ENCODE measurements at regions not wholly inside any gene's neighbourhood (a gene's known extent, or its start where the extent isn't known, plus 50 kb on each side); places are given as distances from the start of the nearest gene placed in this dataset.

DNA sequence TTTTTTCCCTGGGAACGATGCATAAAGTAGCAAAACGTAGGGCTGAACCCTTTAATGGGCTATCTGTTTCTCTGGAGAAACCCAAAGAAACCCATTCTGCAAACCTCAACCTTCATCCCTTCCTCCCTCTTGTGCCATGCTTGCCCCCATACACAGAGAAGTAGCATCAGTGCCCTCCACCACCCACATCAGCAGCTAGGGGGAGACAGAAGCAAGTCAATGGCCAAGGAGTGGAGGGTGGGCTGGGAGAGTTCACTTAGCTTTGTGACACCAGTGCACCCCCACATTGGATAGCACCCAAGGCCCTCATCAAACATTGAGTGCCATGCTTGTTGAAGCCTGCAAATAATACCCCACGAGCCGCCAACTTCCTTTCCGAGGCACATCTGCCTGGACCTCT, 282.4 kb downstream of the ABCC12 start (continued):
- TF ChIP-seq, protein P1, sequence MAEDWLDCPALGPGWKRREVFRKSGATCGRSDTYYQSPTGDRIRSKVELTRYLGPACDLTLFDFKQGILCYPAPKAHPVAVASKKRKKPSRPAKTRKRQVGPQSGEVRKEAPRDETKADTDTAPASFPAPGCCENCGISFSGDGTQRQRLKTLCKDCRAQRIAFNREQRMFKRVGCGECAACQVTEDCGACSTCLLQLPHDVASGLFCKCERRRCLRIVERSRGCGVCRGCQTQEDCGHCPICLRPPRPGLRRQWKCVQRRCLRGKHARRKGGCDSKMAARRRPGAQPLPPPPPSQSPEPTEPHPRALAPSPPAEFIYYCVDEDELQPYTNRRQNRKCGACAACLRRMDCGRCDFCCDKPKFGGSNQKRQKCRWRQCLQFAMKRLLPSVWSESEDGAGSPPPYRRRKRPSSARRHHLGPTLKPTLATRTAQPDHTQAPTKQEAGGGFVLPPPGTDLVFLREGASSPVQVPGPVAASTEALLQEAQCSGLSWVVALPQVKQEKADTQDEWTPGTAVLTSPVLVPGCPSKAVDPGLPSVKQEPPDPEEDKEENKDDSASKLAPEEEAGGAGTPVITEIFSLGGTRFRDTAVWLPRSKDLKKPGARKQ (CRISPR knock-in tag; IDR thresholded peaks at IDR 0.05): no peak
- TF ChIP-seq GABPB2 (CRISPR knock-in tag; conservative IDR thresholded peaks at IDR 0.05): no peak

DNA sequence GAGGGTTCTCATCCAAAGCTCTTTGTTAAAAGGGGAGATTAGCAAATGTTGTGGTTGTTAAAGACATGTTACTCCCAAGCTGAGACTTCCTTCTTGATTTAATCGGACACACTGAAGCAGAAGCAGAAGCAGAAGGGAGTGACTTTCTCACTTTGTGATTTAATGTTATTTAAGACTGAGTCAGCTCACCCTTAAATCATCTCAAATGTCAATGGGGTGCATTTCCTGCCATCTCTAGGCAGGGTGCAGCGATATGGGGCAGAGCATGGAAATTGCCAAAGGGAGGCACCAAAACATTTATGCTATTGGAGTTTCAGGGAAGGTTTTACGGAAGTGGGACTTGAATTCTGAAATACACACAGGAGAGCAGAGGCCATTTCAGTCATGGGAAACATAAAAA, 283.6 kb downstream of the ABCC12 start:
- Histone ChIP-seq H3K4me3 (no peak overlapping the region), H3K36me3 (ENCODE audit: control insufficient read depth, insufficient read depth, low read length) (no peaks in the 10 kb centered on the region), H3K4me2 (ENCODE audit: insufficient read depth, low read length) (no peak overlapping the region), H2AFZ (ENCODE audit: low read depth, low read length) (no peak overlapping the region), H3K9me3 (replicated peaks; ENCODE audit: control insufficient read depth, insufficient read depth, low read depth, low read length) (no peaks in the 10 kb centered on the region), H3K9me1 (ENCODE audit: control insufficient read depth, insufficient read depth, low read length) (no peaks in the 10 kb centered on the region), H3K27ac (ENCODE audit: extremely low read depth, low read depth, low read length) (no peak overlapping the region), H3K4me1 (replicated peaks in 1 of 2; ENCODE audit: control insufficient read depth in 2 of 2, insufficient read depth in 2 of 2, low read length in 2 of 2) (no peaks in the 10 kb centered on the region), H3K79me2 (ENCODE audit: control insufficient read depth, insufficient read depth, low read length) (no peaks in the 10 kb centered on the region), H4K20me1 (replicated peaks; ENCODE audit: control insufficient read depth, insufficient read depth, low read length) (no peaks in the 10 kb centered on the region), H3K9ac (ENCODE audit: insufficient read depth in 1 of 2, low read depth in 2 of 2, low read length in 2 of 2) (no peak overlapping the region), H3K27me3 (ENCODE audit: control insufficient read depth in 2 of 2, insufficient read depth in 2 of 2, low read length in 2 of 2) (no peaks in the 10 kb centered on the region)
- in situ Hi-C loops (cut with MboI): no loop called here
- DNase-seq (ENCODE audit: extremely low read depth in 1 of 4, low spot score in 3 of 4) (no peak), FAIRE-seq (no peak), ATAC-seq (no peak)
- POLR2A ChIA-PET: interaction anchor here (0.6 to 1.2 kb wide), 2 partner anchors 19 to 313 kb away, joined by 3 read pairs; no protein-coding TSS in a partner anchor
- TF ChIP-seq ZNF165 (CRISPR knock-in tag; IDR thresholded peaks at IDR 0.05; ENCODE audit: borderline replicate concordance): no peak
- TF ChIP-seq HCFC1 (IDR thresholded peaks at IDR 0.05; ENCODE audit: low read depth, low read length): no peak
- TF ChIP-seq ZNF431 (CRISPR knock-in tag; IDR thresholded peaks at IDR 0.05): no peak
- no peak for TF ChIP-seq CREB1 (IDR thresholded peaks at IDR 0.05)
- no peak for TF ChIP-seq CREB1 (CRISPR knock-in tag; IDR thresholded peaks at IDR 0.05)
- TF ChIP-seq ZNF780A (CRISPR knock-in tag; IDR thresholded peaks at IDR 0.05): no peak
- TF ChIP-seq KAT2B (IDR thresholded peaks at IDR 0.05; ENCODE audit: low read depth, low read length): no peak
- TF ChIP-seq ZNF512 (tag; IDR thresholded peaks at IDR 0.05): no peak
- no peak for TF ChIP-seq ZNF77 (CRISPR knock-in tag; IDR thresholded peaks at IDR 0.05)
- no peak for TF ChIP-seq TFAP4 (CRISPR knock-in tag; IDR thresholded peaks at IDR 0.05; ENCODE audit: borderline replicate concordance)
- no peak for TF ChIP-seq ZNF174 (CRISPR knock-in tag; IDR thresholded peaks at IDR 0.05)
- TF ChIP-seq CTBP1 (IDR thresholded peaks at IDR 0.05; ENCODE audit: borderline replicate concordance): no peak
- TF ChIP-seq ZNF24 (IDR thresholded peaks at IDR 0.05): no peak
- no peak for TF ChIP-seq GTF2E2 (tag; IDR thresholded peaks at IDR 0.05)
- TF ChIP-seq TAF9B (IDR thresholded peaks at IDR 0.05; ENCODE audit: partially characterized antibody): no peak
- CTCF ChIA-PET (ENCODE audit: low intra/inter-chr PET ratio): no interaction called here
- no TSS peak for BruUV-seq (replicated peaks)
- intact Hi-C loops (cut with micrococcal nuclease): loop anchor here (2.0 to 10.0 kb wide), 2 partner anchors 245 to 283 kb away; partner anchors contain the start of gene ABCC12
- 0% methylated on average over 3 of the region's 3 CpGs for WGBS (ENCODE audit: insufficient coverage, low coverage, missing lambda C conversion rate)
